Putamen (tissue), 1 donor: ENCODE measurements at regions not wholly inside any gene's neighbourhood (a gene's known extent, or its start where the extent isn't known, plus 50 kb on each side); places are given as distances from the start of the nearest gene placed in this dataset.
"Not testable (repeated sequence)": the region's sequence is repeated elsewhere in the genome, so short reads cannot be mapped to it uniquely, and the experiment has no call there.

Experiments used
- DNase-seq: peaks from one replicate; pipeline ENCODE4 v3.0.0-alpha.2; 2016; ENCODE audit warnings: low spot score

- DNase-seq, result no peak
These were observed 125.9 kb downstream of the CCER1 start for GRCh38 chr12:90829044-90829443.

- DNase-seq, result no peak
These were observed 126.4 kb downstream of the CCER1 start for GRCh38 chr12:90828621-90829020.

- no peak for DNase-seq
These were observed 127.4 kb downstream of the CCER1 start for GRCh38 chr12:90827567-90827966.

GRCh38 chr12:90826036-90826435, 128.9 kb downstream of the CCER1 start:
- peak; percentile 18 for DNase-seq

- DNase-seq, result no peak
These were observed 131.1 kb downstream of the CCER1 start for GRCh38 chr12:90823859-90824258.

GRCh38 chr12:90819709-90820108, 135.3 kb downstream of the CCER1 start:
- no peak for DNase-seq

- DNase-seq, result peak; percentile 68
These were observed 138.5 kb downstream of the CCER1 start for GRCh38 chr12:90816353-90817089.

GRCh38 chr12:90809940-90810339, 145.0 kb downstream of the CCER1 start:
- DNase-seq, result no peak

GRCh38 chr12:90808568-90808967, 146.4 kb downstream of the CCER1 start:
- no peak for DNase-seq

GRCh38 chr12:90802727-90803126, 152.2 kb downstream of the CCER1 start:
- DNase-seq, result no peak

- DNase-seq, result no peak
These were observed 153.2 kb downstream of the CCER1 start for GRCh38 chr12:90801776-90802175.

GRCh38 chr12:90794212-90794611, 160.8 kb downstream of the CCER1 start:
- DNase-seq, result no peak

- not testable (repeated sequence) for DNase-seq
These were observed 162.3 kb downstream of the CCER1 start for GRCh38 chr12:90792718-90793117.

GRCh38 chr12:90791445-90791844, 163.5 kb downstream of the CCER1 start:
- DNase-seq, result no peak

- DNase-seq, result no peak
These were observed 164.2 kb downstream of the CCER1 start for GRCh38 chr12:90790747-90791146.

GRCh38 chr12:90773491-90773890, 181.5 kb downstream of the CCER1 start:
- no peak for DNase-seq

GRCh38 chr12:90770861-90771260, 184.1 kb downstream of the CCER1 start:
- no peak for DNase-seq

GRCh38 chr12:90757957-90758356, 197.0 kb downstream of the CCER1 start:
- no peak for DNase-seq

- no peak for DNase-seq
These were observed 209.8 kb downstream of the CCER1 start for GRCh38 chr12:90745211-90745610.

GRCh38 chr12:90741611-90742010, 213.4 kb downstream of the CCER1 start:
- DNase-seq, result no peak

- no peak for DNase-seq
These were observed 225.2 kb downstream of the CCER1 start for GRCh38 chr12:90729736-90730135.

- no peak for DNase-seq
These were observed 242.3 kb downstream of the CCER1 start for GRCh38 chr12:90712671-90713070.

GRCh38 chr12:90710711-90711110, 244.3 kb downstream of the CCER1 start:
- DNase-seq, result no peak

GRCh38 chr12:90706036-90706435, 248.9 kb downstream of the CCER1 start:
- no peak for DNase-seq
